ENCODE measurements at regions not wholly inside any gene's neighbourhood (a gene's known extent, or its start where the extent isn't known, plus 50 kb on each side); places are given as distances from the start of the nearest gene placed in this dataset.

DNA sequence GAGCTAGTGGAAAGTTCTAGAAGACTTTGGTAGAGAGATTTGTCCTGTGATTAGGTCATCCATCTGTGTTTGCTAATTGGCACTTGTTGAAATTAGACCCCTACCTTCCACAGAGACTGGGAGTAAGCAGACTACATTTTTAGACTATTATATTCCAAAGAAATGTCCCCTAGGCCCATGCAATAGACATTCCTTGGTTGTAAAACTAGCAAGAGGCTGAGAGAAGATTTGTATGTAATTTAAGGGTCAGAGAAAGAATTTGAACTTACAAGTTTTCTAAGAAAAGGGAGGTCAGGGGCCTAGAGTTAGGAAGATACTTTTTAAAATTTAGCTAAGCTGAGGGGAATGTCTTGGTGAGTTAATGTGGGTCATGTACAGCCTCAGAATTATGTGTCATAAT is 470.7 kb upstream of the SLITRK1 start:
- H3K4me3 ChIP-seq (ENCODE audit: control extremely low read depth in 1 of 5, extremely low read depth in 1 of 5, insufficient read depth in 1 of 5, low read depth in 2 of 5, low read length in 4 of 5), result no peak overlapping the region
- H3K9me3 ChIP-seq (ENCODE audit: control extremely low read depth in 1 of 3, control insufficient read depth in 2 of 3, insufficient read depth in 1 of 3, low read length in 2 of 3), result peaks cover 0 to 3% (median 1%) of the 10 kb centered on the region in 3 donors
- ChIA-PET CTCF (no interaction called here), POLR2A (no interaction called here)
- no peak overlapping the region for H3K27ac Mint-ChIP-seq
- peaks cover 5% of the 10 kb centered on the region for H3K9me3 Mint-ChIP-seq (ENCODE audit: insufficient read depth)
- no peak overlapping the region for H2AFZ ChIP-seq (ENCODE audit: insufficient read depth, low read depth, low read length, poor library complexity, severe bottlenecking)
- H3K36me3 ChIP-seq (replicated peaks in 1 of 2; ENCODE audit: control extremely low read depth in 1 of 2, control insufficient read depth in 1 of 2, extremely low read depth in 1 of 2, insufficient read depth in 2 of 2, low read length in 1 of 2), result no peaks in the 10 kb centered on the region
- H3K4me2 ChIP-seq (replicated peaks; ENCODE audit: low read depth, low read length, poor library complexity, severe bottlenecking), result no peak overlapping the region
- TF ChIP-seq, protein P1, sequence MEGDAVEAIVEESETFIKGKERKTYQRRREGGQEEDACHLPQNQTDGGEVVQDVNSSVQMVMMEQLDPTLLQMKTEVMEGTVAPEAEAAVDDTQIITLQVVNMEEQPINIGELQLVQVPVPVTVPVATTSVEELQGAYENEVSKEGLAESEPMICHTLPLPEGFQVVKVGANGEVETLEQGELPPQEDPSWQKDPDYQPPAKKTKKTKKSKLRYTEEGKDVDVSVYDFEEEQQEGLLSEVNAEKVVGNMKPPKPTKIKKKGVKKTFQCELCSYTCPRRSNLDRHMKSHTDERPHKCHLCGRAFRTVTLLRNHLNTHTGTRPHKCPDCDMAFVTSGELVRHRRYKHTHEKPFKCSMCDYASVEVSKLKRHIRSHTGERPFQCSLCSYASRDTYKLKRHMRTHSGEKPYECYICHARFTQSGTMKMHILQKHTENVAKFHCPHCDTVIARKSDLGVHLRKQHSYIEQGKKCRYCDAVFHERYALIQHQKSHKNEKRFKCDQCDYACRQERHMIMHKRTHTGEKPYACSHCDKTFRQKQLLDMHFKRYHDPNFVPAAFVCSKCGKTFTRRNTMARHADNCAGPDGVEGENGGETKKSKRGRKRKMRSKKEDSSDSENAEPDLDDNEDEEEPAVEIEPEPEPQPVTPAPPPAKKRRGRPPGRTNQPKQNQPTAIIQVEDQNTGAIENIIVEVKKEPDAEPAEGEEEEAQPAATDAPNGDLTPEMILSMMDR (IDR thresholded peaks at IDR 0.05), result no peak
- no peak for TF ChIP-seq EZH2 (IDR thresholded peaks at IDR 0.05; ENCODE audit: borderline replicate concordance, insufficient read depth, low read depth, low read length, poor library complexity, severe bottlenecking)
- H3K4me1 Mint-ChIP-seq, result no peaks in the 10 kb centered on the region
- H3K4me1 ChIP-seq (ENCODE audit: control insufficient read depth in 2 of 2, insufficient read depth in 2 of 2, low read length in 2 of 2), result no peaks in the 10 kb centered on the region
- DNase-seq (no peak), ATAC-seq (ENCODE audit: low read depth) (no peak)
- no peak overlapping the region for H3K27ac ChIP-seq (ENCODE audit: low read length in 2 of 2)
- H3K4me3 Mint-ChIP-seq, result no peak overlapping the region
- no peaks in the 10 kb centered on the region for H3K27me3 Mint-ChIP-seq
- H3K79me2 ChIP-seq (ENCODE audit: control insufficient read depth, insufficient read depth, low read length), result no peaks in the 10 kb centered on the region
- intact Hi-C loops (cut with micrococcal nuclease), result no loop called here
- no peak overlapping the region for H3K9ac ChIP-seq (ENCODE audit: low read length)
- H3K27me3 ChIP-seq (replicated peaks in 1 of 4; ENCODE audit: control extremely low read depth in 1 of 4, control insufficient read depth in 3 of 4, insufficient read depth in 4 of 4, low read length in 3 of 4), result no peaks in the 10 kb centered on the region
- H4K20me1 ChIP-seq (ENCODE audit: control insufficient read depth, insufficient read depth, low read length, poor library complexity, severe bottlenecking), result no peaks in the 10 kb centered on the region

DNA sequence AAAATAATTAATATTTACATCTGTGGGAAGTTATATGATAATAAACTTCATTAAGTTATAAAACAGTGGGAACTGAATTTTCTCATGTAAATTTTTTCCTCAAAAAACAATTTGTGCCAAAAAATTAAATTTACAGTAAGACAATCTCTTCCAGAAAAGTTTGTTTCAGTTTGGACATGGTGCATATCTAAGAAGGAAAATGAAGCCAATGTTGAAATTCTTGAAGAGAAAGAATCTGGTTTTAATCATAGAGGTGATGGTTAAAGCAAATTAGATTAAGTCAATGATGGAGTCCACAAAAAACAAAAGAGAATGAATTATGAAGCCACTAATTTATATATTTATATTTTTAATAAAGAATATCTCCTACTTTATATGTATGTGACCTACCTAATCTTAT is 457.2 kb upstream of the SLITRK1 start:
- ATAC-seq (ENCODE audit: low read depth), result no peak
- Histone ChIP-seq H3K4me2 (replicated peaks; ENCODE audit: low read depth, low read length, poor library complexity, severe bottlenecking) (no peak overlapping the region), H3K4me1 (ENCODE audit: control insufficient read depth in 2 of 2, insufficient read depth in 2 of 2, low read length in 2 of 2) (no peaks in the 10 kb centered on the region), H3K79me2 (ENCODE audit: control insufficient read depth, insufficient read depth, low read length) (no peaks in the 10 kb centered on the region), H3K4me3 (ENCODE audit: control extremely low read depth in 1 of 5, extremely low read depth in 1 of 5, insufficient read depth in 1 of 5, low read depth in 2 of 5, low read length in 4 of 5) (no peak overlapping the region), H4K20me1 (ENCODE audit: control insufficient read depth, insufficient read depth, low read length, poor library complexity, severe bottlenecking) (no peaks in the 10 kb centered on the region), H3K27ac (ENCODE audit: low read length in 2 of 2) (no peak overlapping the region), H3K9me3 (ENCODE audit: control extremely low read depth in 1 of 3, control insufficient read depth in 2 of 3, insufficient read depth in 1 of 3, low read length in 2 of 3) (no peaks in the 10 kb centered on the region), H3K27me3 (replicated peaks in 1 of 4; ENCODE audit: control extremely low read depth in 1 of 4, control insufficient read depth in 3 of 4, insufficient read depth in 4 of 4, low read length in 3 of 4) (no peaks in the 10 kb centered on the region), H2AFZ (ENCODE audit: insufficient read depth, low read depth, low read length, poor library complexity, severe bottlenecking) (no peak overlapping the region), H3K9ac (ENCODE audit: low read length) (no peak overlapping the region), H3K36me3 (replicated peaks in 1 of 2; ENCODE audit: control extremely low read depth in 1 of 2, control insufficient read depth in 1 of 2, extremely low read depth in 1 of 2, insufficient read depth in 2 of 2, low read length in 1 of 2) (no peaks in the 10 kb centered on the region)
- H3K27ac Mint-ChIP-seq, result no peak overlapping the region
- no peak overlapping the region for H3K4me3 Mint-ChIP-seq
- intact Hi-C loops (cut with micrococcal nuclease), result no loop called here
- ChIA-PET POLR2A (no interaction called here), CTCF (no interaction called here)
- no peak for DNase-seq
- peaks cover 6% of the 10 kb centered on the region for H3K9me3 Mint-ChIP-seq (ENCODE audit: insufficient read depth)
- no peaks in the 10 kb centered on the region for H3K4me1 Mint-ChIP-seq
- TF ChIP-seq, protein P1 (IDR thresholded peaks at IDR 0.05), result no peak
- TF ChIP-seq EZH2 (IDR thresholded peaks at IDR 0.05; ENCODE audit: borderline replicate concordance, insufficient read depth, low read depth, low read length, poor library complexity, severe bottlenecking), result no peak
- no peaks in the 10 kb centered on the region for H3K27me3 Mint-ChIP-seq

Data from B cell (primary cell).